Stimulated activated naive CD4-positive, alpha-beta T cell (primary cell): ENCODE measurements at regions not wholly inside any gene's neighbourhood (a gene's known extent, or its start where the extent isn't known, plus 50 kb on each side); places are given as distances from the start of the nearest gene placed in this dataset.

ENCODE experiments used
- DNase-seq, 6 experiments: peaks; one replicate each; lab custom pipeline; 2025; lab: John Stamatoyannopoulos, UW

DNA sequence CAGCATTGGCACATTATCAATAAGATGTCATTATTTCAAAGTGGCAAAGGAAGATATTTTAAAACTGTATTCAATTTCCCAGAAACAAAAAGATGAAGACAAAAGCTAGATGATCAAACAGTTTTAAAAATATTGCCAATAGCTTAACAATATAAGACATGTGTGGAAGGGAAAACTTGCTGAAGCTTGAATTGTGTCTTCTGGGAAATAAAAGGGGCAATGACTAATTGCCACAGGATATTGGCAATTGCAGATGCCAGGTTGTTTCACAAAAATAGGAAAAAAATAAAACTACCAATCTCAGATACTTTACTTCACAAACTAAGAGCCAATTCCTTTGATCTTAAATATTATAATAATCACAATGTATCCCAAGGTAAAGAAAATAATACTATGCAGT lies 679.8 kb upstream of the ADAMTS5 start:
- DNase-seq, result no peak

DNA sequence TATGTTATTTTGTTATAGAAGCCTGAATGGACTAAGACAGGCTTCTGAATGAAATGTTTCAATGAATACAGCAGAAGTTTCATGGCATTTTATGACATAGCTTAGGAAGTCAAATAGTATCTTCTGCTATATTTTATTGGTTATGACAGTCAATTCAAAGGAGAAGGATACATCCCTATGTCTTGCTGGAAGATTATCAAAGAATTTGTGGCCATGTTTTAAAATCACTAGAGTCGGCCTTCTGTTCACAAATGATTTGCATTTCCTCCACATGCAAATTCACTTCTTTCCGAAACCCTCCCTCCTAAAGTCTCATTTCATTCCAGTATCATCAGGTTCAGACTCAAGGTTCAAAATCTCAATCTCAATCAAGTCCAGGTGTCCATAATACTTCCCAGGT lies 679.2 kb upstream of the ADAMTS5 start:
- DNase-seq, result no peak

DNA sequence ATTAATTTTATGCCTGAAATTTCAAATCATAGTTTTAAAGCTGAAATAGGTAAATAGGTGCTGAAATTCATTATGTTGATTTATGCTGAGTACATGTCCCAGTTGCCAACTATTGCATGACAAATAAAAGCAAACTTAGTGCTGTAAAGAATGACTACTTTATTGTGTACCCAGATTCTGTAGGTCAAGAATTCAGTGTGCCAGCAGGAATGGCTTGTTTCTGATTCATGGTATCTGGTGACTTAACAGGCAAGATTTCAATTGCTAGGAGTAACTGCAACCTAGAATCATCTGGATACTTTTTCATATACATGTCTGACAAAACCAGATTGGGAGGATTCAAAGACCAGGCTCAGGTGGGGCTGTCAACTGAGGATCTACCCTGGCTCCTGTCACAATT lies 678.4 kb upstream of the ADAMTS5 start:
- no peak for DNase-seq

DNA sequence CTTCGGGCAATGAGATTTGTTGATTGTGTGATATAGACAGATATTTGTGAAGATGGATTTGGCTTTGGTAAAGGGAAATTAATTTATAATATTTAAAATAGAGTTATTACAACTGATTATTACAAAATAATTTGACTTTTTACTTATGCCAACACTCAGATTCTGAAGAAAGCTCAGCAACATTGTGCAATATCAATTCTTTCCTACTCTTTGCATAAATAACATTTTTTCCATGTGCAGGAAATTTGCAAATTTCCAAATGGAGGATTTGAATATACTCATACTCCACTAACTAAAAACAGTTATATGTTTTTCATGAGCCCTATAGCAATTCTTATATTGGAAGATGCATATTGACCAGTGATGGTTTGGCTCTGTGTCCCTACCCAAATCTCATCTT lies 676.4 kb upstream of the ADAMTS5 start:
- no peak for DNase-seq

DNA sequence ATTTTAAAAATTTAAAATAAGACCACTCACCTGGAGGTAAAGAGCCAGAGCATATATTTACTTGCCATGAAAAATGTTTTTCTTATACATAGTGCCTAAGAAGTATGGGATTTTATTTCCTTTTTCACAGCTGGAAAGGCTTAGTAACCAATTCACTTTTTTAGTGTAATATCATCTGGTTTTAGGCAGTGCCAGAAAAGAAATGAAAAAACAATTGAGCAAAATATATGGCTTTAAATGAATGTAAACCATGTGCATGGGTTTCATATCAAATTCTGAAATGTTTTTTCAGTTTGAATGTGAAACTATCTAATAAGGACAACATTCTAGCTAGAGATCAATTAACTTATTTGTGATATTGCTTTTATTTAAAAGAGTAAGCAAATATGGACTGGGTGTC lies 672.4 kb upstream of the ADAMTS5 start:
- no peak for DNase-seq

DNA sequence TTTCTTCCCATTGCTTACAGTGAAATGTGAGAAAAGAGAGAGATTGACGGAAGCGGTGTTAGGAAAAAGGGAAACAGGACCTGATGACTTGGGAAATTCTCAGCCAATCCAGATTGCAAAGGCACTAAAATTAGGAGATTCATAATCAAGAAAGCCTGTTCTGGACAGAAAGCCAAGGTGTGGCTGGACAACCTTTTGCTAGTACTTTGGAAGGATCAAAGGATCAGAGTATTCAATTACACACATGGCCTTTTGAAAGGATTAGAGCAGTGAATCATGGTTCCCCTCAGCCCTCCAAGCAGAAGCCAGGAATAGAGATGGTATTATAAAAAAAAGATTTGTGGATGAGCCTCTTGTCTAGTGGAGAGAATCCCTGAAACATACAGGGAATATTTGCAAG lies 669.8 kb upstream of the ADAMTS5 start:
- DNase-seq, result no peak

DNA sequence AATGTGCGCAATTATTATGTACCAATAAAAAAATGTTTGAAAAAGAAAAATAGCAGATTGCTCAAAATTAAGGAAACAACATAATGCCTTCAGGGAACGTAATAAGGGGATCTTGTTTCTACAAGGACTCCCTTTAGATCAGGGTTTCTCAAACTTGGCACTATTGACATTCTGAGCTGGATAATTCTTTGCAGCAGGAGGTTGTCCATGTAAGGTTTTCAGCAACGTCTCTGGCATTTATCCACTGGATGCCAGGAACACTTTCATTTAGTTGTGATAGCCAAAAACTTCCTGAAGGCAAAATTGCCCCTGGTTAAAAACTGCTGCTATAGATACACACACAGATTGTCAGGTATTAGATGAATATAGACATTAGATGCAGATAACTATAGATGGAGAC lies 666.7 kb upstream of the ADAMTS5 start:
- no peak for DNase-seq

DNA sequence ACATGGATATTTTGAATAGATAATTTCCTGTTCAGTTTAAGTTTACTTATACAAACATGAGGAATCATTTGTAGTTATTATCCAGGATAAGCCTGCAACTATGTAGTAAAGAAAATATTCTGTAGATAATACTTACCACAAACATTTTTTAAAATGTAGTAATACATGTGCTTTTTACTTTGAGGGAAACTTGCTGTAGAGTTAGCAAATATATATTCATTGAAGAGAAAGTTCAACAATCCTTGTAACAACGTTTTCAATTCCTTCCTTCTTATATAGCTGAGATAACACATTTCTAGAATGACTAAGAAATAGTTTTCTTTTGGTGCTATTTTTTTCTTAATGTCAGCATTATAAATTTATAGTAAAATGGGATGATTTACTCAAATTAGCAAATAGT lies 664.6 kb upstream of the ADAMTS5 start:
- DNase-seq, result no peak

DNA sequence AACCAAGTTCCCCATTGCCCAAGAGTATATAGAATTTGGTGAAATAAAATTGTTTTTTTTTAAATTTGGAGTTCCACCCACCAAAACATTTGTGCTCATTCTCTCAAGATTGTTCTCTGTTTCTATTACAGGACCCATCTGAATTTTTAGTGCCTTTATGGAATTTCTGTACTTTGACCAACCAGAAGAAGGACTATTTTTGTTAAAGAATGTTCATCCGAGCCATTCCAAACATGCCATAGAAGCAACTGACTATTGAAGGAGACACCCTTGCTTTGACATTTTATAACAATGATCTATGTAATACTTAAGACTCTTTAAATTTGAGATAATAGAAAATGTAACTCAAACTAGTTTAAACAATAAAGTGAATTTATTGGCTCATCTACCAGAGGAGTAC lies 655.7 kb upstream of the ADAMTS5 start:
- no peak for DNase-seq

DNA sequence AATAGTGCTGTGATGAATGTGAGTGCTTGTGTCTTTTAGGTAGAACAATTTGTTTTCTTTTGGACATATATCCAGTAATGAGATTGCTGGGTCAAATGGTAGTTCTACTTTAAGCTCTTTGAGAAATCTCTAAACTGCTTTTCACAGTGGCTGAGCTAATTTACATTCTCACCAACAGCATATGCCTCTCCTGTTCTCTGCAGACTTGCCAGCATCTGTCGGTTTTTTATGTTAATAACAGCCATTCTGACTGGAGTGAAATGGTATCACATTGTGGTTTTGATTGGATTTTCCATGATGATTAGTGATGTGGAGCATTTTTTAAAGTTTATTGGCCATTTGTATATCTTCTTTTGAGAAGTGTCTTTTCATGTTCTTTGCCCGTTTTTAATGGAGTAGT lies 647.3 kb upstream of the ADAMTS5 start:
- no peak for DNase-seq

DNA sequence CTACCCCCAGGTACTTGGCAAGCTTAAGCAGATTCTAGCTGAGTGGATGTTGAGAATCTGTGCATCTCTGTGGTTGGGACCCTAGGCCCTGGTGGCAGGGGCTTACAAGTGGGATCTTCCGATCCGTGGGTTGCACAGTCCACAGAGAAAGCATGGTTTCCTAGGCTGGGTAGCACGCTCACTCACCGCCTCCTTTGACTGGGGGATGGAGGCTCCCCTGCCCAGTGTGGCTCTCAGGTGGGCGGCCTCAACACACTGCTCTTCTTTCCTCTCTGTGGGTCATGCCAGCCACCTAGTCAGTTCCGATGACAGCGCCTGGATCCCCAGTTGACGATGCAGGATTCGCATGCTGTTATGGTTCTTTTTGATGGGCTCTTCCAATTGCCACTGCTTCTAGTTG lies 639.5 kb upstream of the ADAMTS5 start:
- DNase-seq, result no peak

DNA sequence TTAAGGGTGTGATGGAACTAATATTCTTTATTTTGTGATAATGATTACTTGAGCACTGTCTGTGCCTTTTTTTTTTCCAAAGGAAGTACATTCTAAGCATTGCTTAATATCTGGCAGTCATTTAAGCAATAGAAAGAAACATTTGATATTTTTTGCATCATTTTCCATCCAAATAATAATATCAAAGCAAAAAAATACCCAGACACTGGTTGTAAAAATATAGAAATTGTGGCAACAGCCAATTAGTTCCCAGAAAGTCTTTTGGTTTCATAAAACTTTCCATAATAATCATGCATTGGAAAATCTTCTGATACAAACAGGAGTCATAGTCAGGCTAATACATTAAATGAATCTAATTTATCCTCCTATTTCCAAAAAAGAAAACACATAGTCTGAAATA lies 629.3 kb upstream of the ADAMTS5 start:
- no peak for DNase-seq

DNA sequence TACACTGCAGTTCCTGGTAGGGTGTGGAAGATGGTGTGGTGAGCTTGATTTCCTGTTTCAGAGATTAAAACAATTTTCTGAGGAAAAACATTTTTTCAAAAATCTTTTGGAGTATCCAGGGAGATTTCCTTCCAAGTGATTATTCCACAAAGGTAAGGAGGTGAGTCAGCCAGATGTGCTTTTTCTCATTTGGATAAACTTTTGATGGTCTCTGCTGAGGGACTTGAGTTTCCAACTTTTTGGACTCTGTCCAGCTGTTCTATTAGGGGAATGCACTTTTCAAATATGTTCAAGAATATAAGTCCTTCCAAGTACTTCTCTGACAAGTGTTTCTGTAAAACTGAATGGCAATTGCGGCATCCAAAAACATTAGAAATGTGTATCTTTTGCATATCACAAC lies 628.8 kb upstream of the ADAMTS5 start:
- DNase-seq, result no peak

DNA sequence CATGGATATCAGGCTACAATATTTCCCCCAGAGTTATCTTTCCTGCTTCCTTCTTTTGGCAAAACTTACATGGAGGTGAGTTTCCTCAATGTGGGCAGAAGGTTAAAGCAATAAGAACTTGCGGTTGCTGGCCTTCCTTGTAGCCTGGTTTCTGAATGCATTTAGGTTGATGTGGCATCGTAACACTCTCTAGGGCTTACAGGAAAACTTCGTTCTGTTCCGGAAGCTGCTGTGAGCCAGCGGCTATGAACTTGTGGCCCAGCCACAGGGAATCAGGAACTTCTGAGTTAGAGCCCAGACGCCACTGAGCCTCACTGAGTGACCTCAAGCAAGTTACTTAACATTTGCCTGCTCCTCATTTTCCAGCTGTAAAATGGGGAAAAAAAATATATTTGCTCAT lies 623.4 kb upstream of the ADAMTS5 start:
- no peak for DNase-seq

DNA sequence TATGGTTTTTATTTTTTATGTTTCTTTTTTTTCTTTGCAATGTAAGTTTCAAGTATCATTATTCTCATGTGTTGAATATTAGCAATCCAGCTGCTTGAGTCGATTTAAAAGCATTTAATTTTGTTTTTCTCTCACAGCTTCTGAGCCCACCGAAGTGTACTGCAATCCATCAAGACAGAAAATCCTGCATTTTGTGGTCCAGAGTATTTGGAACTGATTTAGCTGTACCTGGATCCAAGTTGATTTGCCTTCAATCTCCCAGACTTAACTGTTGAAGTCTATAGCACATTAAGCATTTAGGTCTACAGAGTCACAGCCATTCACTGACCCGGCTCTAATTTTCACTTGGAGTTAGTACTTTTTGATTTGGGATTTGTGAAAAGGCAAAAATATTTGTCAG lies 622.9 kb upstream of the ADAMTS5 start:
- no peak for DNase-seq

DNA sequence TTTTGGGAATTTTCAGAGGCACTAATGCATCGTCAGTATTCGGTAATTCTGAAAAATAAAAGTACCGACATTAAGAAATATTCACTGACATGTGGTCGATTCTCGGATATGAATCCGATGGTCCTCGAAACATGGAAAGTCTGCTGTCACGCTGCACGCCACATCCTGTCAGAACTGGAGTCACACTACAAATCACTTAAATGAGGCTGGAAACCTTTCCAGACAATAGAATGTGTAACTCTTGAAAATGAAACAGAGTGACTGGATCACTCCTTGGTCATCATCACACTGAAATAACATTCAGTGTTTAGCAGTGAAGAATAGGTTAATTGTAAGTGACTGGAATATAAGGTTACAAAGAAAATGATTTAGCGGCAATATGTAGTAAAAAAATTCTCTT lies 620.1 kb upstream of the ADAMTS5 start:
- no peak for DNase-seq

DNA sequence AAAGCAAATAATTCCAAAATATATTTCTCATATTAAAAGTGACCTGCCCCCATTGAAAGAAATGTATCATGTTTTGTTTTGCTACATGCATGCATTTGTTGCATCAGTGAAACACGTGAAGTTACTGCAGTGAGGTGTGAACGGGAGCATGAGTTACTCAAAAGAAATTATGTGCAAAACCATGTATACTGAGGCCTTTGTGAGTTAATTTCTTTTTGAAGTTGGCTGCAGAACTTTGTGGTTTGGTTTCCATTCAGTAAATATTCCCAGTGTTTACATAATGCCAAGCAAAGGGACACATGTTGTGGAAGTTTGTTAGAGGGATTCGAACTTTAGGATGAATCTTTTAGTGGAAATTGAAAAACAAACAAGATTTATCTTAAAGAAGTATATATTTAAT lies 619.4 kb upstream of the ADAMTS5 start:
- no peak for DNase-seq

DNA sequence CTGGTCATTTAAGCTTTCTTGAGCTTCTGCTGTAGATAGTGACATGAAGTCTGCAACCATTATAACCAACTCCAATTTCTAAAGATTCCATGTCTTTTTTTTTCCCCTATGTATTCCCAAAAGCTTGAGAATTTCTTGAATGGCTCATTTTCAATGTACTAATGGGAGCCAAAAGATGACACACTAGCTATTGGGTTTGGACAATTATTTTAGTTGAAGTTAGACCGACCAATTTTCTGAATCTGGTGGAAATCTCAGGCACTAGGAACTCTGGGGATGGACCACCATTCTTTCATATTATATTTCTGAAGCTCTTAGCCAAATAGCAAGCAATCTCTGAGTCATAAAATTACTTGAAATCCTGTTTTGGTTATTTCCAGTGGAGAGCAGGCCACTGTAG lies 617.4 kb upstream of the ADAMTS5 start:
- DNase-seq, result no peak

DNA sequence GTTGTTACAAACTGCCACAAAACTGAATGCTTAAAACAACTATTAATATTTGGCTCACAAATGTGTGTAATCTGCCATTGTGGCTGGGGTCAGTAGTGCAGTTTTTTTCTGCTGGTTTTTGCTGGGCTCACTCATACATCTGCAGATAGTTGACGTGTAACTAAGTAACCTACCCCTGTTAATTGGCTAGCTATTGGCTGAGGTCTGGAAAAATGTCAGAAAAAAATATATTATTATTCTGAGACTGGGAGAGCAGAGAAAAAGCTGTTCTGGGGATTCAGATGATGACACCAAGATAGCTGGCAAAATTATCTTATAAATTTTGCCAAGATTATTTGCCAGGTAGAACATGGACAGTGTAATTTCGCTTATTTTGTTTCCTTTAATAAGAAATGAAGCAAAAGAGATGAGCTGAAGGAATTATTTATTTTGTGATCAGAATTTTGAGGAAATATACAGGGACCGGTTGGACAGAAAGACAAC lies 616.1 kb upstream of the ADAMTS5 start:
- no peak for DNase-seq

DNA sequence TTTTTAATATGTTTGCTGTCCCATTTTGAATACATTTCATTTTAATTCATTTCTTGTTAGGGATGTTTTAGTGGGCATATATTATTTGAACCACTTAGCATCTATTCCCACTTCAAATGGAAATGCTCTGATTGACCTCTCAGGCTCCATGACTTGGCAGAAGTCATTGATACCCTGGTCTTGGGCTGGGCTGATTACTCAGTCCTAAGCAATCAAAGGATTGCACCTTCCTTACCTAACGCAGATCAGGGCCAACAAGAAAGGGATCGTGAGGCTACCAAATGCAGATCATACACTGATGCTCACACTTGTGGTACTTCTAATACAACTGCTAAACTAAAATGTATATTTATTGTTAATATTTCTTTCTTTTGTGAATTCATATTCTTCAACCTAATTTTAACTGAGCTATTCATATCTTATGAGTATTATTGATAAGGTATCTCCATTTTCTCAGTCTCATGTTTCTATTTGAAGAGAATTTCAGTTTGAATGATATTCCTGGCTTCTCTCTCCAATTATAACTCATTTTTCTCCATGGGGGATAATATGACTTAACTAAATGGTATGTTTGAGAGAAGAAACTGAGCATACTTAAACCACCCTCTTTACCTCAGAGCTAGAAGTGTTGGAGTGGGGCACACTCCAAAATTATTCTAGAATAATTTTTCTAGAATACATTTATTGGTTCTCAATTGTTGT lies 615.5 kb upstream of the ADAMTS5 start:
- DNase-seq, result no peak

DNA sequence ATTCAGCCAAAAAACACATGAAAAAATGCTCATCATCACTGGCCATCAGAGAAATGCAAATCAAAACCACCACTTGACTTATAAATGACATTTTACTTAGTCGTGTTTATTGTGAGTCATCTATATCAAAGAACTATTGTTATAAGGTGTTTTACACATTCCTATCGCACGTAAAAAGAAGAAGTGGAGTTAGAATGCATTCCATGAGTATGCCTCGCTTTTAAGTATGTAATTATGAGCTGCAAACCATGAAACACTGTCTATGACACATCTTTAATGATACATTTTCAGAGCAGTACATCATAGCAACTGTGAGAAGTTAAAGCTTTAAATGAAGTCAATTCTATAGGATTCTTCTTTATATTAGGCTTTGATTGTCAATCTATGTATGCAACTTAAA lies 614.3 kb upstream of the ADAMTS5 start:
- DNase-seq, result no peak

DNA sequence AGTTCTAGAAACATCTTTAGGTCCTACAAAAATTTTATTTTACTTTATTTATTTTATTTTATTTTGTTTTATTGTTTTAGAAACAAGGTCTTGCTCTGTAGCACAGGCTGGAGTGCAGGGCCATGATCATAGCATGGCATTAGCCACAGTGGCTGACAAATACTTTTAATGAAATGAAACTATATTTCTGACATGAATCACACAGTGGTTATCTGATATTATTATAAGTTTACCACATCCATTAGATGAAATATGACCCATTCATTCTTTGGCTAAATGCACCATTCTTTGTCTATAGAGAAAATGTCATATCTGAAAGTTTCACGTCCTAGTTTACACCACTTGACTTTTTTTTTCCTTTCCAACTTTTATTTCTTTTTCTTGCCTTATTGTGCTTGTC lies 613.4 kb upstream of the ADAMTS5 start:
- DNase-seq, result no peak

DNA sequence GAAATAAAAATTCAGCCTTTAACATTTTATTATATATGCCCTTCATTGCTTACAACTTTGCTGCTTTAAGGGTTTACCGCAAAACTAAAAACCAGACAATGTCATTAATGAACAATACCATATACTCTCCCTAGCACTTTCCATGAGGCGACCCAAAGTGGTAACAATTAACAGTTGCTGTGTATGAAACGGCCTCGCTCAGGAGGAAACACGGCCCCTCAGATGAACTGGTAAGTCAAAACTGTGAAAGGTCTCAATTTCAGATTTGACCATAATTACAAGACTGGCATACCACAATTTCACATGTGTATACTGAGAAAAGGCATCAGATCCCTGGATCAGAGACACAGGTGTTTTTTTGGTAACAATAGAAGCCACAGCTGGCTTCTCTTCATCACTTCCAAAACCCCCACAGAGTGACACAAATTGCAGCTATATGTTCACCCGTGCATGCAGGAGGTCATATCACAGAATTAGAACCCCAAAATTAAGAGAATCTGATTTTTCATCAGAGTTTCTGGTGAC lies 611.9 kb upstream of the ADAMTS5 start:
- DNase-seq, result no peak

DNA sequence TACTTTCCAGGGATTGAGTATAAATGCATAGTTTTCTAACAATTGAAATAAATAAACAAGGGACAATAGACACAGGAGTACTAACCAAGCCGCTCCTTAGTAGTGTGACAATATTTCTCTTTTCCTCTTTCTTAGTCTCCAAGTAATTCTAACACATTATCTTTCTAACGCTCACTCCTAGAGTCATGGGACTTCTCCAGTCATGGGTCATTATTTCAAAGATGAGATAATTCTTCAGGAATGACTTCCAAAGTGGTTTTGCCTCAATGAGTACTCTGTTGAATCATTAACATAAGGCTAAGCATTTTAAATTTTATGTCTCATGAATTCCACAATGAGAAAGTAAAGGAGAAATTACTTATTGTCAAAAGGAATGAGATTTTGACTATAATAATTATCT lies 605.8 kb upstream of the ADAMTS5 start:
- DNase-seq, result no peak
